ENCODE measurements at regions not wholly inside any gene's neighbourhood (a gene's known extent, or its start where the extent isn't known, plus 50 kb on each side); places are given as distances from the start of the nearest gene placed in this dataset.

DNA sequence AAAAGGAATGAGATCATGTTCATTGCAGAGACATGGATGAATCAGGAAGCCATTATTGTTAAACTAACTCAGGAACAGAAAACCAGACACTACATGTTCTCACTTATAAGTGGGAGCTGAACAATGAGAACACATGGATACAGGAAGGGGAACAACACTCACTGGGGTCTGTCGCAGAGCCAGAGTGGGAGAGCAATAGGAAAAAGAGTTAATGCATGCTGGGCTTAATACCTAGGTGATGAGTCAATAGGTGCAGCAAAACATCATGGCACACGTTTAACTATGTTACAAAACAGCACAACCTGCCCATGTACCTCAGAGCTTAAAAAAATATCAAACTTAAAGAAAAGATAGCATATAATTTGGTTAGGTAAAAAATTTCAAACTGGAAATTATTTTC, 281.4 kb downstream of the PABPC4L start:
- Histone ChIP-seq H3K27ac (ENCODE audit: extremely low read depth, low read depth, low read length) (no peak overlapping the region), H3K4me1 (ENCODE audit: control insufficient read depth, insufficient read depth, low read length) (no peaks in the 10 kb centered on the region), H3K36me3 (ENCODE audit: control insufficient read depth in 2 of 2, insufficient read depth in 1 of 2, low read length in 2 of 2) (no peaks in the 10 kb centered on the region), H3K4me3 (ENCODE audit: low read depth, low read length) (no peak overlapping the region), H3K9me3 (ENCODE audit: control insufficient read depth, insufficient read depth, low read depth, low read length) (no peaks in the 10 kb centered on the region)
- ChIA-PET CTCF (no interaction called here), POLR2A (no interaction called here)
- no peak for TF ChIP-seq ZNF48 (tag by site-specific recombination; IDR thresholded peaks at IDR 0.05)
- TF ChIP-seq, protein P1, sequence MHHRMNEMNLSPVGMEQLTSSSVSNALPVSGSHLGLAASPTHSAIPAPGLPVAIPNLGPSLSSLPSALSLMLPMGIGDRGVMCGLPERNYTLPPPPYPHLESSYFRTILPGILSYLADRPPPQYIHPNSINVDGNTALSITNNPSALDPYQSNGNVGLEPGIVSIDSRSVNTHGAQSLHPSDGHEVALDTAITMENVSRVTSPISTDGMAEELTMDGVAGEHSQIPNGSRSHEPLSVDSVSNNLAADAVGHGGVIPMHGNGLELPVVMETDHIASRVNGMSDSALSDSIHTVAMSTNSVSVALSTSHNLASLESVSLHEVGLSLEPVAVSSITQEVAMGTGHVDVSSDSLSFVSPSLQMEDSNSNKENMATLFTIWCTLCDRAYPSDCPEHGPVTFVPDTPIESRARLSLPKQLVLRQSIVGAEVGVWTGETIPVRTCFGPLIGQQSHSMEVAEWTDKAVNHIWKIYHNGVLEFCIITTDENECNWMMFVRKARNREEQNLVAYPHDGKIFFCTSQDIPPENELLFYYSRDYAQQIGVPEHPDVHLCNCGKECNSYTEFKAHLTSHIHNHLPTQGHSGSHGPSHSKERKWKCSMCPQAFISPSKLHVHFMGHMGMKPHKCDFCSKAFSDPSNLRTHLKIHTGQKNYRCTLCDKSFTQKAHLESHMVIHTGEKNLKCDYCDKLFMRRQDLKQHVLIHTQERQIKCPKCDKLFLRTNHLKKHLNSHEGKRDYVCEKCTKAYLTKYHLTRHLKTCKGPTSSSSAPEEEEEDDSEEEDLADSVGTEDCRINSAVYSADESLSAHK (tag by site-specific recombination; IDR thresholded peaks at IDR 0.05) = no peak
- no peak for TF ChIP-seq ZFP69B (tag by site-specific recombination; IDR thresholded peaks at IDR 0.05)
- no peak for TF ChIP-seq ZNF302 (tag by site-specific recombination; IDR thresholded peaks at IDR 0.05; ENCODE audit: low read depth)
- TF ChIP-seq ZNF548 (tag by site-specific recombination; IDR thresholded peaks at IDR 0.05) = no peak
- TF ChIP-seq ZNF510 (tag by site-specific recombination; IDR thresholded peaks at IDR 0.05; ENCODE audit: insufficient replicate concordance) = no peak
- no peak for TF ChIP-seq YY2 (tag by site-specific recombination; IDR thresholded peaks at IDR 0.05)

DNA sequence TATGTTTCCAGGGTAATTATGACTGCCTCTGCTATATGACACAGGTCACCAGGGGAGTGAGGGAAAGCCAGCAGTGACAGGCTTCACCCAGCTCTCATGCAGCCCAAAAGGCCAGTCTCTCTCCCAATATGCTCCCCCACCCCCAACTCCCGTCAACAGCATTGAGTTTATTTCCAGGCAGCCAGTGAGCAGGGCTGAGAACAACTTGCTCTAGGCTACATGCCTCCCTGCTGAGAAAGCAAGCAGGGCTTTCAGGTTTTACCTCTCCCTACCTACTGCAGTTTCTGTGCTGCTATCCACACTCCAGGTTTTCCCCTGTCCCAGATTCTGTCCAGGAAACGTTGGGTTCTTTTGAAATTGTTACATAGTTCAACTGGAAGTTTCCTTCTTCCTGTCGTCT, 291.4 kb downstream of the PABPC4L start:
- CTCF ChIA-PET = no interaction called here
- POLR2A ChIA-PET = no interaction called here
- H3K4me3 ChIP-seq (ENCODE audit: low read depth, low read length) = no peak overlapping the region

DNA sequence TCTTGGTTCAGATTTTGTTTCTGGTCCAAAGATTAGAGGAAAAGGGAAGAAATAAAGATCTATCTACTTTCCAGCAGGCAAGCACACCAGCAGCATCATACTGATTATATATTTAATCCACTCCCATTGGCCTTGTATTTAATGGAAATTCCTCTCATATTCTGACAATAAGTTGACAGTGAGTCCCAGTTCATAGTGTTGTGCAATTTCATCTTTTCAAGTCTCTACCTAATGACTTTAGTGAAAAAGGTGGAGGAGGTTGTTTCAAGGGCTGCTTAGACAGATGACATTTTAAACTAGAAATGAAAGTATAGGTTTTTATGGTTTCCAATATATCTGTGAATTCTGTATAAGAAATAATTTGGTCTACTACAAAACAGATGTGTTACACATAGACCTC, 298.6 kb downstream of the PABPC4L start:
- no peak overlapping the region for H3K4me3 ChIP-seq (ENCODE audit: low read depth, low read length)
- TF ChIP-seq, protein P2, sequence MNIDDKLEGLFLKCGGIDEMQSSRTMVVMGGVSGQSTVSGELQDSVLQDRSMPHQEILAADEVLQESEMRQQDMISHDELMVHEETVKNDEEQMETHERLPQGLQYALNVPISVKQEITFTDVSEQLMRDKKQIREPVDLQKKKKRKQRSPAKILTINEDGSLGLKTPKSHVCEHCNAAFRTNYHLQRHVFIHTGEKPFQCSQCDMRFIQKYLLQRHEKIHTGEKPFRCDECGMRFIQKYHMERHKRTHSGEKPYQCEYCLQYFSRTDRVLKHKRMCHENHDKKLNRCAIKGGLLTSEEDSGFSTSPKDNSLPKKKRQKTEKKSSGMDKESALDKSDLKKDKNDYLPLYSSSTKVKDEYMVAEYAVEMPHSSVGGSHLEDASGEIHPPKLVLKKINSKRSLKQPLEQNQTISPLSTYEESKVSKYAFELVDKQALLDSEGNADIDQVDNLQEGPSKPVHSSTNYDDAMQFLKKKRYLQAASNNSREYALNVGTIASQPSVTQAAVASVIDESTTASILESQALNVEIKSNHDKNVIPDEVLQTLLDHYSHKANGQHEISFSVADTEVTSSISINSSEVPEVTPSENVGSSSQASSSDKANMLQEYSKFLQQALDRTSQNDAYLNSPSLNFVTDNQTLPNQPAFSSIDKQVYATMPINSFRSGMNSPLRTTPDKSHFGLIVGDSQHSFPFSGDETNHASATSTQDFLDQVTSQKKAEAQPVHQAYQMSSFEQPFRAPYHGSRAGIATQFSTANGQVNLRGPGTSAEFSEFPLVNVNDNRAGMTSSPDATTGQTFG (tag by site-specific recombination; IDR thresholded peaks at IDR 0.05; ENCODE audit: borderline replicate concordance) = no peak
- TF ChIP-seq ZNF747 (tag by site-specific recombination; IDR thresholded peaks at IDR 0.05) (no peak), ZNF23 (tag by site-specific recombination; IDR thresholded peaks at IDR 0.05; ENCODE audit: borderline replicate concordance) (no peak), ZNF514 (tag by site-specific recombination; IDR thresholded peaks at IDR 0.05) (no peak), ZNF600 (tag by site-specific recombination; IDR thresholded peaks at IDR 0.05) (no peak), ZNF558 (tag by site-specific recombination; IDR thresholded peaks at IDR 0.05) (no peak), ZFHX2 (tag by site-specific recombination; conservative IDR thresholded peaks at IDR 0.05) (no peak), ZNF658 (tag by site-specific recombination; IDR thresholded peaks at IDR 0.05) (no peak)
- TF ChIP-seq, protein P3, sequence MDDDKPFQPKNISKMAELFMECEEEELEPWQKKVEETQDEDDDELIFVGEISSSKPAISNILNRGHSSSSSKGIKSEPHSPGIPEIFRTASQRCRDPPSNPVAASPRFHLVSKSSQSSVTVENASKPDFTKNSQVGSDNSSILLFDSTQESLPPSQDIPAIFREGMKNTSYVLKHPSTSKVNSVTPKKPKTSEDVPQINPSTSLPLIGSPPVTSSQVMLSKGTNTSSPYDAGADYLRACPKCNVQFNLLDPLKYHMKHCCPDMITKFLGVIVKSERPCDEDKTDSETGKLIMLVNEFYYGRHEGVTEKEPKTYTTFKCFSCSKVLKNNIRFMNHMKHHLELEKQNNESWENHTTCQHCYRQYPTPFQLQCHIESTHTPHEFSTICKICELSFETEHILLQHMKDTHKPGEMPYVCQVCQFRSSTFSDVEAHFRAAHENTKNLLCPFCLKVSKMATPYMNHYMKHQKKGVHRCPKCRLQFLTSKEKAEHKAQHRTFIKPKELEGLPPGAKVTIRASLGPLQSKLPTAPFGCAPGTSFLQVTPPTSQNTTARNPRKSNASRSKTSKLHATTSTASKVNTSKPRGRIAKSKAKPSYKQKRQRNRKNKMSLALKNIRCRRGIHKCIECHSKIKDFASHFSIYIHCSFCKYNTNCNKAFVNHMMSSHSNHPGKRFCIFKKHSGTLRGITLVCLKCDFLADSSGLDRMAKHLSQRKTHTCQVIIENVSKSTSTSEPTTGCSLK (tag by site-specific recombination; IDR thresholded peaks at IDR 0.05) = no peak
- no peaks in the 10 kb centered on the region for H3K4me1 ChIP-seq (ENCODE audit: control insufficient read depth, insufficient read depth, low read length)
- no peaks in the 10 kb centered on the region for H3K36me3 ChIP-seq (ENCODE audit: control insufficient read depth in 2 of 2, insufficient read depth in 1 of 2, low read length in 2 of 2)
- ChIA-PET POLR2A (no interaction called here), CTCF (no interaction called here)
- no peak overlapping the region for H3K27ac ChIP-seq (ENCODE audit: extremely low read depth, low read depth, low read length)
- no peaks in the 10 kb centered on the region for H3K9me3 ChIP-seq (ENCODE audit: control insufficient read depth, insufficient read depth, low read depth, low read length)

More for the DNA sequence above, 291.4 kb downstream of the PABPC4L start:
- Histone ChIP-seq H3K36me3 (ENCODE audit: control insufficient read depth in 2 of 2, insufficient read depth in 1 of 2, low read length in 2 of 2) (no peaks in the 10 kb centered on the region), H3K9me3 (ENCODE audit: control insufficient read depth, insufficient read depth, low read depth, low read length) (no peaks in the 10 kb centered on the region), H3K27ac (ENCODE audit: extremely low read depth, low read depth, low read length) (no peak overlapping the region), H3K4me1 (ENCODE audit: control insufficient read depth, insufficient read depth, low read length) (no peaks in the 10 kb centered on the region)
- TF ChIP-seq PRDM1 (tag by site-specific recombination; IDR thresholded peaks at IDR 0.05) = no peak
- no peak for TF ChIP-seq ZNF394 (tag by site-specific recombination; IDR thresholded peaks at IDR 0.05; ENCODE audit: borderline replicate concordance)
- no peak for TF ChIP-seq ZBTB21 (tag by site-specific recombination; IDR thresholded peaks at IDR 0.05)
- no peak for TF ChIP-seq ZNF211 (tag by site-specific recombination; IDR thresholded peaks at IDR 0.05; ENCODE audit: low read depth)
- TF ChIP-seq ZNF529 (tag by site-specific recombination; IDR thresholded peaks at IDR 0.05; ENCODE audit: insufficient replicate concordance) = no peak
- TF ChIP-seq KLF16 (tag by site-specific recombination; IDR thresholded peaks at IDR 0.05) = no peak
